ENCODE measurements at regions not wholly inside any gene's neighbourhood (a gene's known extent, or its start where the extent isn't known, plus 50 kb on each side); places are given as distances from the start of the nearest gene placed in this dataset.

DNA sequence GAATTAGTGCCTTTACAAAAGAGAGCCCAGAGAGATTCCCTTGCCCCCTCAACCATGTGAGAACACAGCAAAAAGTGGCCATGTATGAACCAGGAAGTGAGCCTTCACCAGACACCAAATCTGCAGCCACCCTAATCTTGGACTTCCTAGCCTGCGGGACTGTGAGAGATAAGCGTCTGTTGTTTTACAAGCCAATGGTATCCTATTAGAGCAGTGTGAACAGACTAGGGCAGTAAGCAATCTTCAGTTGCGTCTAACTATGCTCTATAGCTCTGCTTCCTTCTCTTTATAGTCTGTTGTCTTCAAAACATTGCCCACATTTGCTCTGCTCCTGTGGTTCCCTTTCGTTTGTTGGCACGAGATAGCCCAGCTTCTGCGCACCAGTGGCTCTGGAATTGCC is 109.5 kb upstream of the FNDC3A start:
- no peaks in the 10 kb centered on the region for H3K79me2 ChIP-seq (ENCODE audit: insufficient read depth, low read length)
- no peaks in the 10 kb centered on the region for H3K9me3 ChIP-seq (ENCODE audit: low read length)
- BruUV-seq (replicated peaks), result no TSS peak
- DNase-seq (ENCODE audit: low spot score), result no peak
- no peak for FAIRE-seq
- H3K4me2 ChIP-seq (ENCODE audit: low read depth, low read length), result no peak overlapping the region
- in situ Hi-C loops (cut with HindIII; ENCODE audit: extremely low pct_ligation_motif_present, low pct_unique_long_range_greater_than_20kb) (no loop called here), intact Hi-C loops (cut with micrococcal nuclease; ENCODE audit: unreplicated experiment) (no loop called here)
- peaks cover 0 to 3% of the 10 kb centered on the region in 2 experiments; a peak in 2 of 5 replicates for H3K27me3 ChIP-seq (ENCODE audit: control insufficient read depth in 1 of 2, insufficient read depth in 2 of 2, low read length in 2 of 2)
- ChIA-PET CTCF (ENCODE audit: low intra/inter-chr PET ratio, low total read pairs) (no interaction called here), POLR2A (no interaction called here)
- no peaks in the 10 kb centered on the region for H4K20me1 ChIP-seq (ENCODE audit: insufficient read depth, low read length)
- H2AFZ ChIP-seq (ENCODE audit: low read length), result no peak overlapping the region
- 22% methylated on average over 6 of the region's 6 CpGs for WGBS (ENCODE audit: low lambda C conversion rate)
- no peak overlapping the region for H3K27ac ChIP-seq (ENCODE audit: extremely low read length, insufficient read depth, low read length)
- no peak overlapping the region for H3K4me3 ChIP-seq (replicated peaks in 1 of 3; ENCODE audit: insufficient read depth in 1 of 3, low read depth in 2 of 3, low read length in 3 of 3)
- no peak for ATAC-seq
- no peak overlapping the region for H3K9ac ChIP-seq (ENCODE audit: insufficient read depth, low read depth, low read length)
- no peaks in the 10 kb centered on the region for H3K4me1 ChIP-seq (ENCODE audit: insufficient read depth, low read length)
- no peaks in the 10 kb centered on the region for H3K36me3 ChIP-seq (replicated peaks in 1 of 2; ENCODE audit: control insufficient read depth in 1 of 2, insufficient read depth in 2 of 2, low read length in 2 of 2)
- TF ChIP-seq, protein P1, sequence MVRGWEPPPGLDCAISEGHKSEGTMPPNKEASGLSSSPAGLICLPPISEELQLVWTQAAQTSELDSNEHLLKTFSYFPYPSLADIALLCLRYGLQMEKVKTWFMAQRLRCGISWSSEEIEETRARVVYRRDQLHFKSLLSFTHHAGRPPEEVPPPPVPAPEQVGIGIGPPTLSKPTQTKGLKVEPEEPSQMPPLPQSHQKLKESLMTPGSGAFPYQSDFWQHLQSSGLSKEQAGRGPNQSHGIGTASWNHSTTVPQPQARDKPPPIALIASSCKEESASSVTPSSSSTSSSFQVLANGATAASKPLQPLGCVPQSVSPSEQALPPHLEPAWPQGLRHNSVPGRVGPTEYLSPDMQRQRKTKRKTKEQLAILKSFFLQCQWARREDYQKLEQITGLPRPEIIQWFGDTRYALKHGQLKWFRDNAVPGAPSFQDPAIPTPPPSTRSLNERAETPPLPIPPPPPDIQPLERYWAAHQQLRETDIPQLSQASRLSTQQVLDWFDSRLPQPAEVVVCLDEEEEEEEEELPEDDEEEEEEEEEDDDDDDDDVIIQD (CRISPR knock-in tag; IDR thresholded peaks at IDR 0.05; ENCODE audit: low read depth), result no peak
- TF ChIP-seq, protein P2, sequence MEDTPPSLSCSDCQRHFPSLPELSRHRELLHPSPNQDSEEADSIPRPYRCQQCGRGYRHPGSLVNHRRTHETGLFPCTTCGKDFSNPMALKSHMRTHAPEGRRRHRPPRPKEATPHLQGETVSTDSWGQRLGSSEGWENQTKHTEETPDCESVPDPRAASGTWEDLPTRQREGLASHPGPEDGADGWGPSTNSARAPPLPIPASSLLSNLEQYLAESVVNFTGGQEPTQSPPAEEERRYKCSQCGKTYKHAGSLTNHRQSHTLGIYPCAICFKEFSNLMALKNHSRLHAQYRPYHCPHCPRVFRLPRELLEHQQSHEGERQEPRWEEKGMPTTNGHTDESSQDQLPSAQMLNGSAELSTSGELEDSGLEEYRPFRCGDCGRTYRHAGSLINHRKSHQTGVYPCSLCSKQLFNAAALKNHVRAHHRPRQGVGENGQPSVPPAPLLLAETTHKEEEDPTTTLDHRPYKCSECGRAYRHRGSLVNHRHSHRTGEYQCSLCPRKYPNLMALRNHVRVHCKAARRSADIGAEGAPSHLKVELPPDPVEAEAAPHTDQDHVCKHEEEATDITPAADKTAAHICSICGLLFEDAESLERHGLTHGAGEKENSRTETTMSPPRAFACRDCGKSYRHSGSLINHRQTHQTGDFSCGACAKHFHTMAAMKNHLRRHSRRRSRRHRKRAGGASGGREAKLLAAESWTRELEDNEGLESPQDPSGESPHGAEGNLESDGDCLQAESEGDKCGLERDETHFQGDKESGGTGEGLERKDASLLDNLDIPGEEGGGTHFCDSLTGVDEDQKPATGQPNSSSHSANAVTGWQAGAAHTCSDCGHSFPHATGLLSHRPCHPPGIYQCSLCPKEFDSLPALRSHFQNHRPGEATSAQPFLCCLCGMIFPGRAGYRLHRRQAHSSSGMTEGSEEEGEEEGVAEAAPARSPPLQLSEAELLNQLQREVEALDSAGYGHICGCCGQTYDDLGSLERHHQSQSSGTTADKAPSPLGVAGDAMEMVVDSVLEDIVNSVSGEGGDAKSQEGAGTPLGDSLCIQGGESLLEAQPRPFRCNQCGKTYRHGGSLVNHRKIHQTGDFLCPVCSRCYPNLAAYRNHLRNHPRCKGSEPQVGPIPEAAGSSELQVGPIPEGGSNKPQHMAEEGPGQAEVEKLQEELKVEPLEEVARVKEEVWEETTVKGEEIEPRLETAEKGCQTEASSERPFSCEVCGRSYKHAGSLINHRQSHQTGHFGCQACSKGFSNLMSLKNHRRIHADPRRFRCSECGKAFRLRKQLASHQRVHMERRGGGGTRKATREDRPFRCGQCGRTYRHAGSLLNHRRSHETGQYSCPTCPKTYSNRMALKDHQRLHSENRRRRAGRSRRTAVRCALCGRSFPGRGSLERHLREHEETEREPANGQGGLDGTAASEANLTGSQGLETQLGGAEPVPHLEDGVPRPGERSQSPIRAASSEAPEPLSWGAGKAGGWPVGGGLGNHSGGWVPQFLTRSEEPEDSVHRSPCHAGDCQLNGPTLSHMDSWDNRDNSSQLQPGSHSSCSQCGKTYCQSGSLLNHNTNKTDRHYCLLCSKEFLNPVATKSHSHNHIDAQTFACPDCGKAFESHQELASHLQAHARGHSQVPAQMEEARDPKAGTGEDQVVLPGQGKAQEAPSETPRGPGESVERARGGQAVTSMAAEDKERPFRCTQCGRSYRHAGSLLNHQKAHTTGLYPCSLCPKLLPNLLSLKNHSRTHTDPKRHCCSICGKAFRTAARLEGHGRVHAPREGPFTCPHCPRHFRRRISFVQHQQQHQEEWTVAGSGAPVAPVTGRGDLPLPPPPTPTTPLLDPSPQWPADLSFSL (CRISPR knock-in tag; IDR thresholded peaks at IDR 0.05), result no peak
- TF ChIP-seq NRL (CRISPR knock-in tag; IDR thresholded peaks at IDR 0.05; ENCODE audit: borderline replicate concordance) (no peak), KLF6 (CRISPR knock-in tag; IDR thresholded peaks at IDR 0.05) (no peak), ZNF264 (CRISPR knock-in tag; IDR thresholded peaks at IDR 0.05) (no peak), ZSCAN30 (CRISPR knock-in tag; IDR thresholded peaks at IDR 0.05) (no peak), GLI4 (CRISPR knock-in tag; IDR thresholded peaks at IDR 0.05; ENCODE audit: borderline replicate concordance) (no peak), ZNF10 (CRISPR knock-in tag; IDR thresholded peaks at IDR 0.05; ENCODE audit: borderline replicate concordance, low read depth) (no peak), ZNF432 (CRISPR knock-in tag; IDR thresholded peaks at IDR 0.05; ENCODE audit: borderline replicate concordance) (no peak), ZHX1 (CRISPR knock-in tag; IDR thresholded peaks at IDR 0.05; ENCODE audit: low read depth) (no peak)
- TF ChIP-seq, protein P3, sequence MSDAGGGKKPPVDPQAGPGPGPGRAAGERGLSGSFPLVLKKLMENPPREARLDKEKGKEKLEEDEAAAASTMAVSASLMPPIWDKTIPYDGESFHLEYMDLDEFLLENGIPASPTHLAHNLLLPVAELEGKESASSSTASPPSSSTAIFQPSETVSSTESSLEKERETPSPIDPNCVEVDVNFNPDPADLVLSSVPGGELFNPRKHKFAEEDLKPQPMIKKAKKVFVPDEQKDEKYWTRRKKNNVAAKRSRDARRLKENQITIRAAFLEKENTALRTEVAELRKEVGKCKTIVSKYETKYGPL (CRISPR knock-in tag; IDR thresholded peaks at IDR 0.05), result no peak
- TF ChIP-seq, protein P4, sequence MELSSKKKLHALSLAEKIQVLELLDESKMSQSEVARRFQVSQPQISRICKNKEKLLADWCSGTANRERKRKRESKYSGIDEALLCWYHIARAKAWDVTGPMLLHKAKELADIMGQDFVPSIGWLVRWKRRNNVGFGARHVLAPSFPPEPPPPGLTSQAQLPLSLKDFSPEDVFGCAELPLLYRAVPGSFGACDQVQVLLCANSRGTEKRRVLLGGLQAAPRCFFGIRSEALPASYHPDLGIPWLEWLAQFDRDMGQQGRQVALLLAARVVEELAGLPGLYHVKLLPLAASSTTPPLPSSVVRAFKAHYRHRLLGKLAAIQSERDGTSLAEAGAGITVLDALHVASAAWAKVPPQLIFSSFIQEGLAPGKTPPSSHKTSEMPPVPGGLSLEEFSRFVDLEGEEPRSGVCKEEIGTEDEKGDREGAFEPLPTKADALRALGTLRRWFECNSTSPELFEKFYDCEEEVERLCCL (CRISPR knock-in tag; IDR thresholded peaks at IDR 0.05; ENCODE audit: borderline replicate concordance), result no peak

Data from HepG2 (cell line).